AG04450 (cell line): ENCODE measurements at regions not wholly inside any gene's neighbourhood (a gene's known extent, or its start where the extent isn't known, plus 50 kb on each side); places are given as distances from the start of the nearest gene placed in this dataset.

ENCODE experiments used
- CTCF ChIA-PET: fragments of 300-600, 350-600 bp; formaldehyde crosslinking; extraction: SDS; loops from one replicate; lab custom pipeline; 2022; ENCODE audit warnings: antibody characterized with exemption, inconsistent platforms; lab: Charles Lee
- POLR2A ChIA-PET: fragments of 350-600 bp; formaldehyde crosslinking; extraction: SDS; loops from one replicate; lab custom pipeline; 2021; ENCODE audit warnings: antibody characterized with exemption, inconsistent platforms; lab: Yijun Ruan, JAX
- DNase-seq: peaks from one replicate; pipeline ENCODE4 v3.0.0-alpha.2; 2011; ENCODE audit warnings: low read depth, low spot score
- H3K27ac ChIP-seq: one replicate; pipeline ENCODE4 v1.5.1; 2012; ENCODE audit warnings: low read depth, low read length, control low read depth
- H3K27me3 ChIP-seq: one replicate; pipeline ENCODE4 v1.6.0; 2012; ENCODE audit warnings: low read length; ENCODE audit not compliant: control insufficient read depth, insufficient read depth
- H3K4me3 ChIP-seq: 2 replicates; pipeline ENCODE4 v1.5.1; 2011; ENCODE audit warnings: mild to moderate bottlenecking, low read depth, low read length, control low read depth
- H3K9me3 ChIP-seq: 2 replicates; pipeline ENCODE4 v1.5.1; 2012; ENCODE audit warnings: low read length; ENCODE audit not compliant: control insufficient read depth, insufficient read depth
- TF ChIP-seq, protein P1 (sequence below): IDR thresholded peaks from 2 replicates; pipeline ENCODE4 v1.5.1; 2011; ENCODE audit warnings: low read depth, low read length, control low read depth, inconsistent platforms

DNA sequence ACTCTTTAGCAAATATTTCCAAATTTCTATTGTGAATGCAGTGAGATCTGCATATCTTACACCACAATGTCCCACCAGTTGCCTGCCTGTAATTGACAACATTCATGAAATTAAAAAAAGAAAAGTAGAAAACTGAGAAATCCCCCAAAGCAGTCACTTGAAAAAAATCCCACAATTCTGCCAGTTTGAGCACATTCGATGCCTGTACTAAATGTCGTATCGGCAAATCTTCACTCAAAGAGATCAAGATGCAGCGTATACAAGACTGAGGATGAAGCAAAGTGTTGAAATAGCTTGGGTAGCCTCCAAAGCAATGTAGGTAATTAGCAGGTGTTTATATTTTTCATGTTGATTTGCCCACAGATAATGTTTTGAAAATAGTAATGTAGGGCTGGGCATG is 186.7 kb upstream of the ZEB2 start:
- ChIA-PET CTCF (no interaction called here), POLR2A (no interaction called here)
- Histone ChIP-seq H3K9me3 (no peaks in the 10 kb centered on the region), H3K27me3 (no peaks in the 10 kb centered on the region), H3K4me3 (no peak overlapping the region), H3K27ac (no peak overlapping the region)
- TF ChIP-seq, protein P1, sequence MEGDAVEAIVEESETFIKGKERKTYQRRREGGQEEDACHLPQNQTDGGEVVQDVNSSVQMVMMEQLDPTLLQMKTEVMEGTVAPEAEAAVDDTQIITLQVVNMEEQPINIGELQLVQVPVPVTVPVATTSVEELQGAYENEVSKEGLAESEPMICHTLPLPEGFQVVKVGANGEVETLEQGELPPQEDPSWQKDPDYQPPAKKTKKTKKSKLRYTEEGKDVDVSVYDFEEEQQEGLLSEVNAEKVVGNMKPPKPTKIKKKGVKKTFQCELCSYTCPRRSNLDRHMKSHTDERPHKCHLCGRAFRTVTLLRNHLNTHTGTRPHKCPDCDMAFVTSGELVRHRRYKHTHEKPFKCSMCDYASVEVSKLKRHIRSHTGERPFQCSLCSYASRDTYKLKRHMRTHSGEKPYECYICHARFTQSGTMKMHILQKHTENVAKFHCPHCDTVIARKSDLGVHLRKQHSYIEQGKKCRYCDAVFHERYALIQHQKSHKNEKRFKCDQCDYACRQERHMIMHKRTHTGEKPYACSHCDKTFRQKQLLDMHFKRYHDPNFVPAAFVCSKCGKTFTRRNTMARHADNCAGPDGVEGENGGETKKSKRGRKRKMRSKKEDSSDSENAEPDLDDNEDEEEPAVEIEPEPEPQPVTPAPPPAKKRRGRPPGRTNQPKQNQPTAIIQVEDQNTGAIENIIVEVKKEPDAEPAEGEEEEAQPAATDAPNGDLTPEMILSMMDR, result no peak
- DNase-seq, result no peak

DNA sequence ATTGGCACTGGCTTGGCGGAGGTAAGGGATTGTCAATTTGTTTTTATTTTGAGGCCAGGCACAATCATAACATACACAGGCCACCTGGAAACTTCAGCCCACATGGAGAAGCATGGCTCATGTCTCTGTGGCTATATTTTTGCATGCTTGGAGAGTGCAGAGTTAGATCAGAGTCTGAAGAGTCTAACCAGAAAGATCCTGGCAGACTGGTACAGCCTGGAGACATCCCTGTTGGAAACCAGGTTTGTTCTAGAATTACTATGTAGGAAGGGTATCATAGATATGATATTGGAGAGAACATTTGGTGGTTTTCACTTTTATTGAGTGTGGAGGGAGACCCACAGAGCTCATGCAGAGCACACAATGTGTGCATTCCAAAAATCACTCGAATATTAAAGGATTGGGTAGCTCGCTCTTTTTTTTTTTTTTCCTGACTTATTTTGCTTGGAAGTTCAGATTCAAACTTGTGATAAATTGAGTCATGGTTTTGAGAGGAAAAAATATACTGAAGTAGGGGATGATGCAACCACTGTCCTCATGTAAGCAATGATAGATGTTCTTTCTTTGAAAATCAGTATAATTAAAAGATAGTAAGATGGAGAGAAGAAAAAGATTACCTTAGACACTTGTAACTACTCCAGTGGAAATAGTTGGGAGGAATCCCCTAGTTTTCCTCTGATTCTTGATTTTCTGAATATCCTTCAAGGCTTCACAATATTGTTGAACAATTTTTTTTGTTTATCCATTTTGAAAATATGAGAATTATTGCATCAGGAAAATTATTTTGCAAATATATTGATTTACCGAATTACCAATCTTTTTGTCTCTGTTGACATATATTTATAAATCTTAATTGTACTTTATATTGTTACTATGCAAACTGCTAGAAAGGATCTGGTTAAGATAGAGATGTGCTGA is 185.7 kb upstream of the ZEB2 start:
- DNase-seq, result no peak
- Histone ChIP-seq H3K27ac (no peak overlapping the region), H3K9me3 (no peaks in the 10 kb centered on the region), H3K4me3 (no peak overlapping the region), H3K27me3 (no peaks in the 10 kb centered on the region)
- ChIA-PET CTCF (no interaction called here), POLR2A (no interaction called here)
- TF ChIP-seq, protein P1, result no peak

DNA sequence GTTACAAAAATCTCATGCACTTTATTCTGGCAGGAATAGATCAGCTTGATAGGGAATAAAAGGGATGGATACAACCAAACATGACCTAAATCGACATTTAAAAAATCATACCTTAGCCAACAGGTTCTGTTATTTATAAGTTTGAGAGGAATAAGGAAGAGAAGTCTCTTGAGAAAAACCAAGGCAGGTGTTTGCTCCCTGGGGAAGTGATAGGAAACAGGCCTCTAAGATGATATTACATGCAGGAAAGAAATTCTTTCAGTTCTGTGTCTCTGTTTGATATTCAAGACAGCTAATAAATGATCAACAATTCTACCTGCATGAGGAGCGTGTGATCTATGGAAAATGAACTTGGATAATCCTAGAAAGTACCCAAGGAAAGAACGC is 184.8 kb upstream of the ZEB2 start:
- POLR2A ChIA-PET, result no interaction called here
- TF ChIP-seq, protein P1, result no peak

DNA sequence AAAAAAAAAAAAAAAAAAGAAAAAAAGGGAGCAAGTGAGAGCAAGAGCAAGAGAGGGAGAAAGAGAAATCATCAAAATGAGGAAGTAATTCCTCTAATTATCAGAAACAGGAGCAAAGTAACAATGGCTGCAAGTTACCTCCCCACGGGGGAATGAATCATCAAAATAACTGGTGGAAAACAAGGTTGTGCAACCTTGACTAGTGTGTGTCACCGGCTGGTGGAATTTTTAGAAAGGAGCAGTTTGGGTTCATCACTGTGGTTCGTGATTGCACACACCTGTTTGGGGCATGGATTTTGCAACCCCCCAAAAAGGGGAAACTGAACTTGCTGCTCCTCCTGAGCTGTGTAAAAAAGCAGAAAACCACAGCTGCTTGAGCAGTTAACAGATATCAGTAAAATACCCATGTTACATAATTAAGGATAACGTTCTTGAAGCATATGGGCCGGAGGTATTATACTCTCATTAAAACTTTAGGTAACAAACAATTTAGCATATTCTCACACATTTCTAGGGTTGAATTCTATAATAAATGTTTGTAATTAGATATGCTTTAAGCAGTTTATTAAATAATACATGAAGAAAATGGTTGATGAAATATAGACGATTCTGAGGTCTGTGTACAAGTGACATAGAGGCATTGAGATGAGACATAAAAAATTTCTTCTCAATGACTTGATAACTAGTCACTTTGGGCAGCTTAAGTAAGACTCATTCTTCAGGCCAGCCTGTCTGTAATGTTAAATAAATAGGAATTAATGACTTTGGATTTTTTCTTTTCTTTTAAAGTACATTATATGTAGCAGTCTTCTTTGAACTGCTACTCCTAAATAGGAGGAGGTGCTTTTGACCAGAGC is 184.2 kb upstream of the ZEB2 start:
- Histone ChIP-seq H3K27ac (no peak overlapping the region), H3K27me3 (no peaks in the 10 kb centered on the region), H3K4me3 (no peak overlapping the region), H3K9me3 (no peaks in the 10 kb centered on the region)
- ChIA-PET POLR2A (interaction anchor here (0.7 kb wide), 1 partner anchor 58 kb away, joined by 8 read pairs; no protein-coding TSS in a partner anchor), CTCF (interaction anchor here (0.6 kb wide), 1 partner anchor 1269 kb away, joined by 12 read pairs; no protein-coding TSS in a partner anchor)
- TF ChIP-seq, protein P1, result no peak
- peak; percentile 26 for DNase-seq

More for the DNA sequence above, 184.8 kb upstream of the ZEB2 start:
- CTCF ChIA-PET, result no interaction called here
- Histone ChIP-seq H3K27ac (no peak overlapping the region), H3K9me3 (no peaks in the 10 kb centered on the region), H3K27me3 (no peaks in the 10 kb centered on the region), H3K4me3 (no peak overlapping the region)
- DNase-seq, result no peak

DNA sequence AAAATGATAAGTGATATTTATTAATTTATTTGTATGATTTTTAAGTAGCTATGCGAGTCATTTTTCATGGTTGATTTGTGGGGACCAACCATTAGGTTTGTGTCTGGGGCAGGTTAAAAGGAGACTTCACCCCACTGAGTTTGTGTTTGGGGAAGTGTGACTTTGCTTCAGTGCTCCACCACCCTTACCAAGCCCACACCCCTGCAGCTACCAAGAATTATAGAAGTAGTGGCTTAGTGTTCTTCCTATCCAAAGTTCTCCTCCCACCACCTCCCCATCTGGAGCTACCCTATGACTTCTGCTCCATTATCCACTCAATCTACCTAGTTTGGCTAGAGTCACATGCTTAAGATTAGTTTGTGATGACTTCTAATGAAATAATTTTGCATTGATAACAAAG is 182.1 kb upstream of the ZEB2 start:
- Histone ChIP-seq H3K9me3 (no peaks in the 10 kb centered on the region), H3K27me3 (no peaks in the 10 kb centered on the region), H3K27ac (no peak overlapping the region), H3K4me3 (no peak overlapping the region)
- CTCF ChIA-PET, result no interaction called here
- POLR2A ChIA-PET, result no interaction called here
- DNase-seq, result no peak
- TF ChIP-seq, protein P1, result no peak
